DOHH2 (cell line): ENCODE measurements at regions not wholly inside any gene's neighbourhood (a gene's known extent, or its start where the extent isn't known, plus 50 kb on each side); places are given as distances from the start of the nearest gene placed in this dataset.

ENCODE experiments used
- H3F3A ChIP-seq: fragments of 200-600 bp; sonication (generic), shearing (Covaris generic); 2 replicates; pipeline ENCODE4 v1.6.0; 2016; ENCODE audit warnings: antibody characterized with exemption, mild to moderate bottlenecking; ENCODE audit not compliant: control insufficient read depth, insufficient read depth
- H3K27ac ChIP-seq: fragments of 200-600 bp; sonication (generic); 2 replicates; pipeline ENCODE4 v1.5.1; 2014; ENCODE audit warnings: low read depth, mild to moderate bottlenecking, low read length, moderate library complexity
- H3K27me3 ChIP-seq: fragments of 200-600 bp; sonication (generic); 2 replicates; pipeline ENCODE4 v1.6.1; 2014; ENCODE audit warnings: mild to moderate bottlenecking, low read length, mixed read lengths; ENCODE audit not compliant: control insufficient read depth
- H3K36me3 ChIP-seq: fragments of 200-600 bp; sonication (generic); 2 replicates; pipeline ENCODE4 v1.6.1; 2014; ENCODE audit warnings: mild to moderate bottlenecking, low read length, moderate library complexity, mixed read lengths; ENCODE audit not compliant: control insufficient read depth
- H3K4me1 ChIP-seq: fragments of 200-600 bp; sonication (generic); 2 replicates; pipeline ENCODE4 v1.6.1; 2014; ENCODE audit warnings: mild to moderate bottlenecking, low read length, mixed read lengths; ENCODE audit not compliant: control insufficient read depth
- H3K4me2 ChIP-seq: fragments of 200-600 bp; sonication (generic); 2 replicates; pipeline ENCODE4 v1.6.0; 2014; ENCODE audit warnings: mild to moderate bottlenecking, low read length, moderate library complexity
- H3K4me3 ChIP-seq: fragments of 200-600 bp; sonication (generic); 2 replicates; pipeline ENCODE4 v1.5.1; 2014; ENCODE audit warnings: mild to moderate bottlenecking, low read length, mixed read lengths
- H3K79me2 ChIP-seq: fragments of 200-600 bp; sonication (generic); 2 replicates; pipeline ENCODE4 v1.6.1; 2014; ENCODE audit warnings: mild to moderate bottlenecking, low read length, mixed read lengths; ENCODE audit not compliant: control insufficient read depth
- H3K9me2 ChIP-seq: fragments of 200-600 bp; sonication (generic); replicated peaks from 2 replicates; pipeline ENCODE4 v1.6.1; 2014; ENCODE audit warnings: mild to moderate bottlenecking, low read length, mixed read lengths; ENCODE audit not compliant: control insufficient read depth
- H3K9me3 ChIP-seq: fragments of 200-600 bp; sonication (generic); 2 replicates; pipeline ENCODE4 v1.6.1; 2014; ENCODE audit warnings: antibody characterized with exemption, low read length, mixed read lengths; ENCODE audit not compliant: control insufficient read depth, insufficient read depth
- H4K20me1 ChIP-seq: fragments of 200-600 bp; sonication (generic); 2 replicates; pipeline ENCODE4 v1.6.0; 2014; ENCODE audit warnings: low read depth, mild to moderate bottlenecking, antibody characterized with exemption, low read length, moderate library complexity; ENCODE audit not compliant: control insufficient read depth, insufficient read depth
- CTCF ChIP-seq: fragments of 200-600 bp; sonication (generic); IDR thresholded peaks from one replicate; pipeline ENCODE4 v1.5.1; 2014; ENCODE audit warnings: antibody characterized with exemption, mild to moderate bottlenecking, low read depth, low read length; ENCODE audit not compliant: poor library complexity, severe bottlenecking
- EZH2phosphoT487 ChIP-seq: fragments of 200-600 bp; sonication (generic); IDR thresholded peaks from 2 replicates; pipeline ENCODE4 v1.6.1; 2017; ENCODE audit warnings: borderline replicate concordance, mild to moderate bottlenecking, antibody characterized with exemption, low read length, moderate library complexity, mixed read lengths

DNA sequence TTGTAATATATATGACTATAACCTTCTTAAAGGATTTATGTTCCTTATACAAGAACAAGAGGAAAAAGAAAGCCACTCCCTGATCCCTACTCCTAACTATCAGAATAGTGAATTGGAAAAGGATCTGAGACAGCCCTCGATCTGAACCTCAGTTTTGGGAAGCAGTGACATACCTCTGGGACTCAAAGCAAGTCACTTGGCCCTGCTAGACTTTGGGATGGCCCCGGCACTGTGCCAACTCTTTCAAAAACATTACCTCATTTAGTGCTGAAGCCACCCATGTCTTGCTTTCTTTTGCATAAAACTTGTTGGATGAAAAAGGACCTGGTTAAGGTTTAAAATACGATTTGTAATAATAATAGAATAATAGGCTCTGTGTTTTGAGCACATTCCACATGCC is 447.3 kb downstream of the FGF9 start:
- no peaks in the 10 kb centered on the region for H3K36me3 ChIP-seq
- H3F3A ChIP-seq = no peaks in the 10 kb centered on the region
- H3K9me2 ChIP-seq = no peaks in the 10 kb centered on the region
- H3K9me3 ChIP-seq = no peaks in the 10 kb centered on the region; the same call in 1 of the 2 replicates
- H3K27me3 ChIP-seq = no peaks in the 10 kb centered on the region
- H4K20me1 ChIP-seq = no peaks in the 10 kb centered on the region
- no peak overlapping the region for H3K4me3 ChIP-seq
- H3K79me2 ChIP-seq = no peaks in the 10 kb centered on the region
- H3K4me2 ChIP-seq = no peak overlapping the region
- H3K4me1 ChIP-seq = no peaks in the 10 kb centered on the region
- TF ChIP-seq EZH2phosphoT487 = no peak
- no peak for TF ChIP-seq CTCF
- no peak overlapping the region for H3K27ac ChIP-seq

- Histone ChIP-seq H3K27ac (no peak overlapping the region), H3K27me3 (no peaks in the 10 kb centered on the region)
Observed at GRCh38 chr13:22120646-22121045, 449.8 kb downstream of the FGF9 start.

DNA sequence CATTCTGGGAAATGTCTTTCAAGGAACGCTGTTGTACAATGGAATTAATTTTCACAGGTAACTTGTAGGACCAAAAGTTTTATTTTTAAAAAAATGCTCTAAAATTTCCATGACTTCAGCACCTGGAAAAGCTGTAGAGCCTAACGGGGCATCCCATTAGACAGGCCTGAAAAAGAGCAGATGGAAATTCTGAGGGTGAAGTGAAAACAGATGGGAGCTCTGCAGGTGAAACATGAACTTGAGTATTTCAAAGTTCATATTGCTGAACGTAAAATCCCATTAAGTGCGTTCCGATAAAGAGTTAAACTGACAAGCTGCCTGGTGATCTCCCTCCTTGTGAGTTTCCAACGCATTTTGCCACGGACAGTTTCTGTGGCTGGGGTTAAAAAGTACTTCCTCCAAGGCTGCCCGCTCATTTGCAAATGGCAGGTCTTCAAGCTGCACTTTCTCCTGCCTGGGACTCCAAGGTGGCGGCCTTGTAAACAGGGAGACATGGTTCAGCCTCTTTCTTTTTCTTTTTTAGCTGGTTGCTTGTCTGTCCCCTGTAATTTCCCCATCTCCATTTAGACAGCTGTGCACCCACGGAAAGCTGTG is 450.4 kb downstream of the FGF9 start:
- Histone ChIP-seq H3K27ac (no peak overlapping the region), H3K4me2 (no peak overlapping the region)

More at GRCh38 chr13:22120646-22121045, 449.8 kb downstream of the FGF9 start:
- H3K9me3 ChIP-seq = no peaks in the 10 kb centered on the region
- no peak overlapping the region for H3K4me3 ChIP-seq
- no peaks in the 10 kb centered on the region for H4K20me1 ChIP-seq
- TF ChIP-seq EZH2phosphoT487 (no peak), CTCF (no peak)
- no peaks in the 10 kb centered on the region for H3K36me3 ChIP-seq
- no peak overlapping the region for H3K4me2 ChIP-seq
- no peaks in the 10 kb centered on the region for H3K4me1 ChIP-seq
- H3K79me2 ChIP-seq = no peaks in the 10 kb centered on the region
- H3K9me2 ChIP-seq = no peaks in the 10 kb centered on the region
- no peaks in the 10 kb centered on the region for H3F3A ChIP-seq

More for the DNA sequence above, 450.4 kb downstream of the FGF9 start:
- no peaks in the 10 kb centered on the region for H3K27me3 ChIP-seq
- no peaks in the 10 kb centered on the region for H4K20me1 ChIP-seq
- H3K4me3 ChIP-seq = no peak overlapping the region
- TF ChIP-seq CTCF (no peak), EZH2phosphoT487 (no peak)
- H3K4me1 ChIP-seq = no peaks in the 10 kb centered on the region
- no peaks in the 10 kb centered on the region for H3K79me2 ChIP-seq
- H3K9me3 ChIP-seq = no peaks in the 10 kb centered on the region
- no peaks in the 10 kb centered on the region for H3K36me3 ChIP-seq
- no peaks in the 10 kb centered on the region for H3K9me2 ChIP-seq
- H3F3A ChIP-seq = no peaks in the 10 kb centered on the region
